ENCODE measurements at regions not wholly inside any gene's neighbourhood (a gene's known extent, or its start where the extent isn't known, plus 50 kb on each side); places are given as distances from the start of the nearest gene placed in this dataset.

- Histone ChIP-seq H3K9me3 (no peaks in the 10 kb centered on the region), H3K4me1 (no peaks in the 10 kb centered on the region), H3K27me3 (peaks cover 0 to 45% of the 10 kb centered on the region in 2 donors), H3K27ac (no peak overlapping the region), H3K4me3 (no peak overlapping the region), H3K36me3 (no peaks in the 10 kb centered on the region)
- no peak for TF ChIP-seq CTCF (IDR thresholded peaks at IDR 0.05)
- intact Hi-C loops (cut with DNase I): no loop called here
- DNase-seq: no peak
- no peak for ATAC-seq
These were observed 121.9 kb upstream of the MVB12B start for GRCh38 chr9:126204708-126205225.

- Histone ChIP-seq H3K9me3 (no peaks in the 10 kb centered on the region), H3K27ac (no peak overlapping the region), H3K4me3 (no peak overlapping the region), H3K4me1 (no peaks in the 10 kb centered on the region), H3K27me3 (peaks cover 0 to 40% of the 10 kb centered on the region in 2 donors), H3K36me3 (no peaks in the 10 kb centered on the region)
- ATAC-seq (no peak), DNase-seq (no peak)
- TF ChIP-seq CTCF (IDR thresholded peaks at IDR 0.05): no peak
- intact Hi-C loops (cut with DNase I): no loop called here
These were observed 121.4 kb upstream of the MVB12B start for GRCh38 chr9:126205265-126205664.

GRCh38 chr9:126205845-126206498 is 120.7 kb upstream of the MVB12B start:
- no peaks in the 10 kb centered on the region for H3K9me3 ChIP-seq
- ATAC-seq: no peak
- peaks cover 0 to 33% of the 10 kb centered on the region in 2 donors for H3K27me3 ChIP-seq
- H3K36me3 ChIP-seq: no peaks in the 10 kb centered on the region
- no peak overlapping the region for H3K4me3 ChIP-seq
- DNase-seq: no peak
- no peak for TF ChIP-seq CTCF (IDR thresholded peaks at IDR 0.05)
- H3K27ac ChIP-seq: no peak overlapping the region
- H3K4me1 ChIP-seq: no peaks in the 10 kb centered on the region
- intact Hi-C loops (cut with DNase I): no loop called here

GRCh38 chr9:126207256-126207655 is 119.4 kb upstream of the MVB12B start:
- no peak overlapping the region for H3K27ac ChIP-seq
- H3K36me3 ChIP-seq: no peaks in the 10 kb centered on the region
- peaks cover 0 to 30% of the 10 kb centered on the region in 2 donors for H3K27me3 ChIP-seq
- DNase-seq (no peak), ATAC-seq (no peak)
- H3K9me3 ChIP-seq: no peaks in the 10 kb centered on the region
- H3K4me1 ChIP-seq: no peaks in the 10 kb centered on the region
- intact Hi-C loops (cut with DNase I): no loop called here
- no peak for TF ChIP-seq CTCF (IDR thresholded peaks at IDR 0.05)
- no peak overlapping the region for H3K4me3 ChIP-seq

GRCh38 chr9:126208216-126208758 is 118.3 kb upstream of the MVB12B start:
- intact Hi-C loops (cut with DNase I): no loop called here
- DNase-seq (no peak), ATAC-seq (no peak)
- TF ChIP-seq CTCF (IDR thresholded peaks at IDR 0.05): no peak
- Histone ChIP-seq H3K36me3 (no peaks in the 10 kb centered on the region), H3K4me3 (no peak overlapping the region), H3K27me3 (peaks cover 0 to 26% of the 10 kb centered on the region in 2 donors), H3K9me3 (peaks cover 0 to 8% of the 10 kb centered on the region in 2 donors), H3K27ac (no peak overlapping the region), H3K4me1 (no peaks in the 10 kb centered on the region)

Data from left lung (tissue), 4 donors.